HEK293T (cell line): ENCODE measurements at regions not wholly inside any gene's neighbourhood (a gene's known extent, or its start where the extent isn't known, plus 50 kb on each side); places are given as distances from the start of the nearest gene placed in this dataset.
"Not testable (repeated sequence)": the region's sequence is repeated elsewhere in the genome, so short reads cannot be mapped to it uniquely, and the experiment has no call there.

Experiments
- CTCF ChIA-PET: fragments of 350-600 bp; formaldehyde crosslinking; extraction: SDS; loops from one replicate; lab custom pipeline; 2021; ENCODE audit warnings: antibody characterized with exemption, inconsistent platforms; lab: Yijun Ruan, JAX
- POLR2A ChIA-PET: fragments of 350-600 bp; formaldehyde crosslinking; extraction: SDS; loops from one replicate; lab custom pipeline; 2020; ENCODE audit warnings: antibody characterized with exemption, inconsistent platforms; lab: Yijun Ruan, JAX
- DNase-seq: peaks from one replicate; pipeline ENCODE4 v3.0.0; 2012; ENCODE audit warnings: mixed read lengths; ENCODE audit errors: extremely low spot score
- ARNT ChIP-seq: fragments of 450-650 bp; IDR thresholded peaks from 2 replicates; pipeline ENCODE4 v1.6.1; 2017; ENCODE audit warnings: mild to moderate bottlenecking
- BHLHE40 ChIP-seq: fragments of 450-650 bp; IDR thresholded peaks from 2 replicates; pipeline ENCODE4 v1.6.1; 2016; ENCODE audit warnings: mild to moderate bottlenecking, moderate library complexity, borderline replicate concordance
- CTBP1 ChIP-seq: fragments of 450-650 bp; IDR thresholded peaks from 2 replicates; pipeline ENCODE4 v1.6.1; 2016; ENCODE audit warnings: borderline replicate concordance
- ELF4 ChIP-seq: fragments of 450-650 bp; IDR thresholded peaks from 2 replicates; pipeline ENCODE4 v1.6.1; 2017; ENCODE audit warnings: antibody characterized with exemption
- FOXA1 ChIP-seq: fragments of 450-650 bp; IDR thresholded peaks from 2 replicates; pipeline ENCODE4 v1.6.1; 2016; ENCODE audit warnings: mild to moderate bottlenecking
- FOXK2 ChIP-seq: fragments of 450-650 bp; IDR thresholded peaks from 2 replicates; pipeline ENCODE4 v1.6.1; 2016; ENCODE audit warnings: mild to moderate bottlenecking
- FOXM1 ChIP-seq: fragments of 450-650 bp; IDR thresholded peaks from 2 replicates; pipeline ENCODE4 v1.6.1; 2017; ENCODE audit warnings: mild to moderate bottlenecking, borderline replicate concordance
- HDGF ChIP-seq: fragments of 450-650 bp; IDR thresholded peaks from 2 replicates; pipeline ENCODE4 v1.6.1; 2017; ENCODE audit warnings: antibody characterized with exemption, borderline replicate concordance
- L3MBTL2 ChIP-seq: fragments of 450-650 bp; conservative IDR thresholded peaks from 2 replicates; pipeline ENCODE4 v1.6.1; 2016; ENCODE audit warnings: mild to moderate bottlenecking
- LEF1 ChIP-seq: fragments of 450-650 bp; IDR thresholded peaks from 2 replicates; pipeline ENCODE4 v1.6.1; 2017; ENCODE audit warnings: mild to moderate bottlenecking, borderline replicate concordance
- NFRKB ChIP-seq: fragments of 450-650 bp; IDR thresholded peaks from 2 replicates; pipeline ENCODE4 v1.6.1; 2016; ENCODE audit warnings: mild to moderate bottlenecking, moderate library complexity
- SP1 ChIP-seq: fragments of 450-650 bp; IDR thresholded peaks from 2 replicates; pipeline ENCODE4 v1.6.1; 2017
- SUZ12 ChIP-seq: fragments of 450-650 bp; IDR thresholded peaks from 2 replicates; pipeline ENCODE4 v1.6.1; 2016; ENCODE audit warnings: mild to moderate bottlenecking
- TARDBP ChIP-seq: fragments of 450-650 bp; IDR thresholded peaks from 2 replicates; pipeline ENCODE4 v1.6.1; 2016
- ZNF384 ChIP-seq: fragments of 450-650 bp; IDR thresholded peaks from 2 replicates; pipeline ENCODE4 v1.6.1; 2016
- TF ChIP-seq, protein P1 (sequence below): fragments of 450-650 bp; IDR thresholded peaks from 2 replicates; pipeline ENCODE4 v1.6.1; 2016

DNA sequence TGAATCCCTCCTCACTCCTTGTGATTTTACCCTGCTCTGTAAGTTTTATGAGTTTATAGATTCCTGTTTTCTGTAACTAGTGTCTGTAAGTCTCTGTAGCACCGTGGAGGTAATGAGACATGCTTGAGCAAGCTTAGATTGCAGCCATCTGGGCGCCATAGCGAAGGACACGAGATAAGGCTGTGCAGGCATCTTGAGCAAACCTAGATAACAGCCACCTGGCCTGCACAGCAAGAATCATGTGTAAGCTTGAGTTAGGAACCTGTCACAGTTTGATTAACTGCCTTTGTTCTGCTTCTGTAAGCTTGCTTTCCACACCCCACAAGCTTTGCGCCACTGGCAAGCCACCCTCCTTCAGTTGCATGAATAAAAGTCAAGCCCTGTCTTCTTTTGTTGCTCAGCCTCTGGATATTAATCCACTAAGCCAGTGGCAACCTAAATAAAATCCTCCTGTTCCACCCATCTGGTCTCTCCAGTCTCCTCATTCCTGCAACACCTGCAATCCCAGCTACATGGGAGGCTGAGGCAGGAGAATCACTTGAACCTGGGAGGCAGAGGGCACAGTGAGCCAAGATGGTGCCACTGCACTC lies 270.6 kb upstream of the RGPD4 start:
- TF ChIP-seq SUZ12 (no peak), TARDBP (no peak), NFRKB (no peak), FOXM1 (no peak), SP1 (no peak), HDGF (no peak), ZNF384 (no peak), BHLHE40 (no peak), ELF4 (no peak), FOXK2 (no peak), LEF1 (no peak), CTBP1 (no peak), FOXA1 (no peak)
- TF ChIP-seq, protein P1, sequence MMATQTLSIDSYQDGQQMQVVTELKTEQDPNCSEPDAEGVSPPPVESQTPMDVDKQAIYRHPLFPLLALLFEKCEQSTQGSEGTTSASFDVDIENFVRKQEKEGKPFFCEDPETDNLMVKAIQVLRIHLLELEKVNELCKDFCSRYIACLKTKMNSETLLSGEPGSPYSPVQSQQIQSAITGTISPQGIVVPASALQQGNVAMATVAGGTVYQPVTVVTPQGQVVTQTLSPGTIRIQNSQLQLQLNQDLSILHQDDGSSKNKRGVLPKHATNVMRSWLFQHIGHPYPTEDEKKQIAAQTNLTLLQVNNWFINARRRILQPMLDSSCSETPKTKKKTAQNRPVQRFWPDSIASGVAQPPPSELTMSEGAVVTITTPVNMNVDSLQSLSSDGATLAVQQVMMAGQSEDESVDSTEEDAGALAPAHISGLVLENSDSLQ: no peak
- POLR2A ChIA-PET: no interaction called here
- CTCF ChIA-PET: no interaction called here
- no peak for DNase-seq

DNA sequence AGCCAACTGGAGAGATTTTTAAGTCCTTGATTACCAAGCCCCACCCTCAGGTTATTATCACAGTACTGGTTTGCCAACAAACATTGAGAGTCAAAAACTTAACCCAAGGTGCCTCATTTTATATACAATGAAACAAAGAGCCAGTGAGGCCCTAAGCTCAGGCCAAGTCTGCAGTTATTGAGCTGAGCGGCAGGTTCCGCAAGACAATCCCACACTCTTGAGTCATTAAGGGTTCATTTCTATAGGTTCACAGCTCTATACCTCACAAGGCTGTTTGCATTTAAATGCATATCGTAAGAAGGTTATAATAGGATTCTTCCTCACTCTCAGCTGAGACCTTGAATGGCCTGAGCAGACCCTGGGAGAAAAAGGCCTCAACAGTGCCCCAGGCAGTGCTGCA lies 268.4 kb upstream of the RGPD4 start:
- DNase-seq: no peak
- TF ChIP-seq SP1 (no peak), FOXA1 (no peak), LEF1 (no peak), NFRKB (no peak), FOXM1 (no peak), FOXK2 (no peak), L3MBTL2 (no peak), CTBP1 (no peak), ZNF384 (no peak), ELF4 (no peak), HDGF (no peak)
- CTCF ChIA-PET: no interaction called here
- POLR2A ChIA-PET: no interaction called here

DNA sequence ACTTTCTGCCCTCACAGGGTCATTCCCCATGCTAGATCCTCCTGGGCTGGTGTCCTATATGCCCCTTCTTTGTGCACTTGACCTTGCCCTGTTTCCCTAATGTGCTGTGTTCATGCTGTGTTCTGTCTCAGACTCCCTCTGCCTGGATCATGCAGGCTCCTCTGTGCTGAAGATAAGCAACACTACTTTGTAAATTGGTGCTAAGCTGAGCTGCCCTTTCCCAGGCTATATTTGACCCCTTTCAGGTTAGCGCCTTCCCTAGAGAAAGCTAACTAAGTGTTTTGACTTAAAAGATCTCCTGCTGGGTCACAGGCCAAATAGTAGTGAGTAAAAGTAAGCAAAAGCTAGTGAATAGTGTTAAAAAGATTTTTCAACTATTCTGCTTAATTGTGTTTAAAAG lies 257.2 kb upstream of the RGPD4 start:
- DNase-seq: no peak
- TF ChIP-seq ZNF384: no peak
- TF ChIP-seq SUZ12: no peak
- no peak for TF ChIP-seq L3MBTL2
- no peak for TF ChIP-seq ARNT
- no peak for TF ChIP-seq NFRKB
- ChIA-PET POLR2A (no interaction called here), CTCF (no interaction called here)

DNA sequence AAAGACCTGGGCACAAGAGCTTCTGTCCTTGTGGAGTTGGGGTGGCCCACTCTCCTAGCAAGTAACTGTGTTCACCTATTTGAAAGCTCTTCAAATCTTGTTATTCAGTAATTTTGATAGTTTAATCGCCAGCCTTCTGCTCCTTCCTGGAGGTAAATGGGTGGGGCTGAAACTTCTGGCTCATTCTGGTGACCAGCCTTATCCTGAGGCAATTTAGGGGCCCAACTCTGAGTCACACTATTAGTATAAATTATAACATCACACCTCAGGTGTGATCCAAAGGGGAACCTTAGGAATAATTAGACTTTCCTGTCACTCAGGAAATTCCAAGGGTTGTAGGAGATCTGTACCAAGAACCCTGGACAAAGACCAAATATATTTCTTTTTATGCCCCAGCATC lies 255.8 kb upstream of the RGPD4 start:
- CTCF ChIA-PET: no interaction called here
- no peak for TF ChIP-seq SP1
- no peak for TF ChIP-seq NFRKB
- TF ChIP-seq ZNF384: no peak
- TF ChIP-seq LEF1: no peak
- no peak for TF ChIP-seq ARNT
- TF ChIP-seq FOXM1: no peak
- TF ChIP-seq FOXA1: no peak
- no peak for TF ChIP-seq HDGF
- TF ChIP-seq, protein P1: no peak
- TF ChIP-seq BHLHE40: no peak
- TF ChIP-seq TARDBP: no peak
- no peak for TF ChIP-seq CTBP1
- TF ChIP-seq ELF4: no peak
- TF ChIP-seq FOXK2: no peak
- no peak for TF ChIP-seq L3MBTL2
- no peak for TF ChIP-seq SUZ12
- DNase-seq: no peak
- POLR2A ChIA-PET: no interaction called here

DNA sequence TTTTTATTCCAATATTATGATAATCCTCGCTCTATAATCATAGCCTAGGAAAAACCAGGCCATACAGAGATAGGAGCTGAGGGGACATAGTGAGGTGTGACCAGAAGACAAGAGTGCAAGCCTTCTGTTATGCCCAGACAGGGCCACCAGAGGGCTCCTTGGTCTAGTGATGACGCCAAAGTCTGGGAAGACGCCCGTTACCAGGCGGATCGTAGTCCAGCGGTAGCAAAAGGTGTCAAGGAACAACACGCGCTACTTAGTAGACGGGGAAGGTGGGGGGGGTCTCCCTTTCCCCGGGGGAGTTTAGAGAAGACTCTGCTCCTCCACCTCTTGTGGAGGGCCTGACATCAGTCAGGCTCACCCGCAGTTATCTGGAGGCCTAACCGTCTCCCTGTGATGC lies 253.8 kb upstream of the RGPD4 start:
- peak; percentile 63 for TF ChIP-seq L3MBTL2
- POLR2A ChIA-PET, DNase-seq, CTCF ChIA-PET: not testable (repeated sequence)

DNA sequence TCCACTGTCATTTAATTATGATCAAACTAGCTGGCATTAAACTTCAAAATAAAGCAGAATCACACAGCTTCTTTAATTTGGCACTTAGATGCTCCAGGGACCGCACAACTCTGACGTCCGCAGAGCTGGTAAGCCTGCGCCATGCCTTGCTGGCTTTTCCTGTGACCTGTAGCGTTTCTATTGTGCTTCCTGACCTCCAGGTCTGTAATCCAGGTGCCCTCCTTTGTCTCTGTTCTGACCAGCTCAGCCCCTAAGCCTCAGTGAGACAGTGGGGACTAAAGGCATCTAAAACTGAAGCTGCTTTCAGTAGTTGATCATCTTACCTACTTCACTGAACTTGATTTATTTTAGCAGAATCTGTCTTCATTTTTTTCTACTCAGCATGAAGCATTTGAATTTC lies 249.7 kb upstream of the RGPD4 start:
- POLR2A ChIA-PET: no interaction called here
- CTCF ChIA-PET: no interaction called here
- DNase-seq: no peak
- TF ChIP-seq, protein P1: no peak
- TF ChIP-seq FOXA1 (no peak), ELF4 (no peak), HDGF (no peak), LEF1 (no peak), ARNT (no peak), FOXM1 (no peak), FOXK2 (no peak), TARDBP (no peak)

DNA sequence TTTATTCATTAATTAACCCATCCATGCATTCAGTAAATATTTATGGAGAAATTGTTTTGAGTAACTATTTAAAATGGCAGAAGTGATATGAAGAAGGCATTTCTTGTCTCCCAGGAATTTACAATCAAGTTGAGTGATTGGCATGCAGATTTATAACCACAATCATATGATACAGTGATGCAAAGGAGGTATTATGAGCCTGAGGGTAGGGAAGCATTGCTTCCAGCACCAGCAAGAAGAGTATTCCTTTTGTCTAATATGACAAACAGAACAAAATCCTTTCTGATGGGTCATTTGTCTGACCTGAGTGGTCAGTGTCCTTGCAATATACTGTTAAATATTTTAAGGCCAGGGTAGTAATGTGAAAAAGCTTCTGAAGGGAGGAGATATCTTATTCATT lies 244.2 kb upstream of the RGPD4 start:
- POLR2A ChIA-PET: no interaction called here
- DNase-seq: no peak
- TF ChIP-seq HDGF: no peak
- TF ChIP-seq NFRKB: no peak
- TF ChIP-seq FOXM1: no peak
- TF ChIP-seq SP1: no peak
- no peak for TF ChIP-seq FOXK2
- no peak for TF ChIP-seq L3MBTL2
- no peak for TF ChIP-seq ARNT
- no peak for TF ChIP-seq CTBP1
- TF ChIP-seq TARDBP: no peak
- CTCF ChIA-PET: no interaction called here
